Choroid plexus epithelial cell (primary cell): ENCODE measurements at regions not wholly inside any gene's neighbourhood (a gene's known extent, or its start where the extent isn't known, plus 50 kb on each side); places are given as distances from the start of the nearest gene placed in this dataset.

Experiments
- DNase-seq: peaks from one replicate; pipeline ENCODE4 v3.0.0-alpha.2; 2010; ENCODE audit warnings: low read depth
- H3K4me3 ChIP-seq: 2 replicates; pipeline ENCODE4 v1.5.1; 2011; ENCODE audit warnings: low read depth, mild to moderate bottlenecking, control low read depth, low read length, moderate library complexity
- TF ChIP-seq, protein P1 (sequence below): conservative IDR thresholded peaks from 2 replicates; pipeline ENCODE4 v1.5.1; 2011; ENCODE audit warnings: low read depth, mild to moderate bottlenecking, control low read depth, inconsistent platforms, low read length, moderate library complexity

DNA sequence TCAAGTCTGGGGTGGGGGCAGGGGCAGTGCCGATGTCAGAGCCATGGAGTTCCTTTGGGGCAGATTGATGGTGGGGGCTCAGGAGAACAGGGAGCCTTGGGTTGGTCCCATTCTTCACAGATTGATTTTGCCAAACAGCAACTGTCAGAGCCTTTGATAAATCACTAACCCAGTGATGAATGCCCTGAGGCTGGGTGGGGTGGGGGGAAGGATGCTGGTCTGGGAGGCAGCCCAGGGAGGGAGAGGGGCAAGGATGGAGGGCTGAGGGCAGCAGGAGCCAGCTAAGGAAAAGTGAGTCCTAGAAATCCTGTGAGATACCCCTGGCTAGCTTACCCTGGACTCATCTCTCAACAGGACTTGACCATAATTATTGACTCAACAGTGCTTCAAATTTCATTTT is 60.1 kb upstream of the ARAP3 start:
- H3K4me3 ChIP-seq: no peak overlapping the region
- TF ChIP-seq, protein P1, sequence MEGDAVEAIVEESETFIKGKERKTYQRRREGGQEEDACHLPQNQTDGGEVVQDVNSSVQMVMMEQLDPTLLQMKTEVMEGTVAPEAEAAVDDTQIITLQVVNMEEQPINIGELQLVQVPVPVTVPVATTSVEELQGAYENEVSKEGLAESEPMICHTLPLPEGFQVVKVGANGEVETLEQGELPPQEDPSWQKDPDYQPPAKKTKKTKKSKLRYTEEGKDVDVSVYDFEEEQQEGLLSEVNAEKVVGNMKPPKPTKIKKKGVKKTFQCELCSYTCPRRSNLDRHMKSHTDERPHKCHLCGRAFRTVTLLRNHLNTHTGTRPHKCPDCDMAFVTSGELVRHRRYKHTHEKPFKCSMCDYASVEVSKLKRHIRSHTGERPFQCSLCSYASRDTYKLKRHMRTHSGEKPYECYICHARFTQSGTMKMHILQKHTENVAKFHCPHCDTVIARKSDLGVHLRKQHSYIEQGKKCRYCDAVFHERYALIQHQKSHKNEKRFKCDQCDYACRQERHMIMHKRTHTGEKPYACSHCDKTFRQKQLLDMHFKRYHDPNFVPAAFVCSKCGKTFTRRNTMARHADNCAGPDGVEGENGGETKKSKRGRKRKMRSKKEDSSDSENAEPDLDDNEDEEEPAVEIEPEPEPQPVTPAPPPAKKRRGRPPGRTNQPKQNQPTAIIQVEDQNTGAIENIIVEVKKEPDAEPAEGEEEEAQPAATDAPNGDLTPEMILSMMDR: no peak
- no peak for DNase-seq

DNA sequence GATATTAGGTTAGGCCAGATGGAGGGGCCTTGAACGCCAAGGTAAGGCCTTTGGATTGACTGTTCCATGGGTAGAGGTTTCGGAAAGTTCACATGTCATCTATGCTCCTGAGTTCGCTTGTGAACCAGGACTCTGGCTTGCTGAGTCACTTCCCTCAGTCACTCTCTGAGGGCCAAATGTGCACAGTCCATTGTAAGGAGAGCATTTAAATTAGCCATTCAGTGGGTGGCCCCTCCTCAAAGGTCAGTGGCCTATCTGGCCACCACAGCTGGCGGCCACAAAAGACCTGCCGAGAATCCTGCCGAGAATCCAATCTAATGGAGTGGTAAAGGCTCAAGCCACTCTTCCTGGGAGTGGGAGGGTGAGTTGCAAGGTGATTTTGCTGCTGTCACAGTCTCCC is 58.9 kb upstream of the ARAP3 start:
- no peak overlapping the region for H3K4me3 ChIP-seq

DNA sequence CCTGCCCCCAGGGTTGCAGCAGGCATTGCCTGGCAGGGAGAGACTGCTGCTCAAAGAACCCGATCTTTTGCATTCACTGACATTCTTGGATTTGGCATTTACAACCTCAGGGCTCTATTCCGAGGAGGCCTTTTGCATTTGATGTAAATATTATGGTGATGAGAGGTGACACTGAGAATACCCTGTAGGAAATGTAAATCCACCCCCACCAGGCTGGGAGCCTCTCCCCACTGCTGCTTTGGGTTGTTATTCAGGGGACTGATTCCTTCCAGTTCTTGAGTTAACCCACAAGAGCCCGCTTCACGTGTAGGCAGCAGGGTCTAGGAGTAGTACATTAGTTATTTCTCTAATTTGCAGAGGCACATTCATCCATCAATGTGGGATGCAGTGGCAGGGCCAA is 55.5 kb upstream of the ARAP3 start:
- TF ChIP-seq, protein P1: no peak
- no peak overlapping the region for H3K4me3 ChIP-seq
- DNase-seq: no peak

More for the DNA sequence above, 58.9 kb upstream of the ARAP3 start:
- TF ChIP-seq, protein P1: no peak
- DNase-seq: no peak

DNA sequence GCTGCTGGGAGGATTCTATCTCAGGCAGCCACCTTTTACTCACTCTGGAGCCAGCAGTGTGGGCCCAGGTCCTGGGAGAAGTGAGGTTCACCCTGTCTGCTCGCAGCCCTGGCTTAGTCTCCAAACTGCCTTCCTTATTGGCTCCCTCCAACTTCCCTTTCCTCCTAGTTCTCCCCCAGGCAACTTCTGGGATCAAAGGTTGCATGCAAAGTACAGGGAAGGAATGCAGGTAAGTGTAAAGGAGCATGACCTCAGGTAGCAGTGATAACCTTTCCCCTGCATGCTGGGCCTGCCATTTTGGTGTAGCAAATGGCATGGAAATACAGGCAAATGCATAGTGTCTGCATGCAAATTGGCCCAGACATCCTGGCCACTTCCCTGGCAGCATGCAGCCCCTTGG is 53.8 kb upstream of the ARAP3 start:
- no peak overlapping the region for H3K4me3 ChIP-seq
- no peak for DNase-seq
- TF ChIP-seq, protein P1: no peak

DNA sequence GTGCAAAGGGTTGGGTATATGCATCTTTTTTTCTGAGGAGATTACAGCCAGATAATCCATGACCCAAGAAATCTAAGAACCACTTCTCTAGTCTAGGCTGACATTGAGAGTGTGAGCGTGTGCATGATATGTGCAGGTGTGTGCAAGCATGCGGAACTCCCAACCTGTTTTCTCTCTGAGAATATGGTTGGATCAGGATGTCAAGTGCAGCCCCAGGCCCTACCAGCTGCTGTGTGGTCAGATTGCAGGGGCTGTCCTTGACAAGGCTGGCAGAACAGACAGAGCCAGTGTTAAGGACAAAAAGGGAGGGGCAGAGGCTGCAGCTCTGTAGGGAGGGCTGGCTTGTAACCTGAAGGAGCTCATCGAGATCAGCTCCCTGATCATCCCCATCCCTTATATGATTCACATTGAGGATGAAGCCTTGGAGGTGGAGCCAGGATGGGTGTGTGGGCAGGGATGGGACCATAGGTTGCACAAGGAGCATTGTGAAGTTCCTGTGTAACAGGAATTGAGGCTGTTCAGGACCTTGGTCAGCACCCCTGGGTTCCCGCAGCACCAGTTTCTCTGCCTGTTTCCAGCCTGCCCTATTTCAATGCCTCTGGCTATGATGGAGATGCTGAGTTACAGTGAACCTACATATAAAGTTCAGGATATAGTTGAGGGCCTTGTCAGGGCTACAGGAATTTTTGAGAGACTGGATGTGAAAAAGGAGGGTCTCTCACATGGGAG is 52.6 kb upstream of the ARAP3 start:
- TF ChIP-seq, protein P1: no peak
- H3K4me3 ChIP-seq: no peak overlapping the region
- peak; percentile 78 for DNase-seq

DNA sequence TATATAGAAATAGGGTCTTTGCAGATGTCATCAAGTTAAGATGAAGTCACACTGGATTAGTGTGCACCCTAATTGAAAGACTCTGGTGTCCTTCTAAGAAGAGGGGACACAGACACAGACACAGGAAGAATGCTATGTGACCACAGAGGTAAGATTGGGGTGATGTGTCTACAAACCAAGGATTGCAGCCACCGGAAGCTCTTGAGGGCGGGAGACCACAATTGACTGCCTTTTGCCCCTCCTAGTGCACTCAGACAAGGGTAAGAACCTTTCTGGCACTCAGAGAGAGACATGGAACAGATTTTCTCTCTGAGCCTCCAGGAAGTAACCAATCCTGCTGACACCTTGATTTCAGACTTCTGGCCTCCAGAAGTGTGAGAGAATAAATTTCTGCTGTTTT is 51.2 kb upstream of the ARAP3 start:
- no peak overlapping the region for H3K4me3 ChIP-seq
- DNase-seq: no peak
- TF ChIP-seq, protein P1: no peak

DNA sequence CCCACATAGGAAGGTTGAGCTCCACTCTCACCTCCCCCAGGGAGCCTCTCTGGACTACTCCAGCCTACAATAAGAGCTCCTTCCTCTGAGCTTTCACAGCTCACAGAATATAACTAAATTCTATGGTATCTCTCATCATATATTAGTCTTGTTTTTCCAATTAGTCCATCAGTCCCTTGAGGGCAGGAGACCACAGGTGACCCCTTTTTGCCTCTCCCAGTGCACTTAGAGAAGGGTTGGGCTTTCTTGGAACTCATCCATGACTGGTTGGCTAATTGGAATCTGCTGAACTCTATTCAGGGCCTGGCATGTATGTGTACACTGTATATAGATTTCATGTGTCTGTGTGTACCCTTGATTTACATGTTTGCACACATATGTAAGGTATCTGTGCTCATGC is 50.4 kb upstream of the ARAP3 start:
- TF ChIP-seq, protein P1: no peak
- no peak overlapping the region for H3K4me3 ChIP-seq
- DNase-seq: no peak
